GM19468 (cell line): ENCODE measurements at regions not wholly inside any gene's neighbourhood (a gene's known extent, or its start where the extent isn't known, plus 50 kb on each side); places are given as distances from the start of the nearest gene placed in this dataset.
"Not testable (repeated sequence)": the region's sequence is repeated elsewhere in the genome, so short reads cannot be mapped to it uniquely, and the experiment has no call there.

Source experiments
- ATAC-seq: cut with Tn5 transposase; IDR thresholded peaks from one replicate; pipeline ENCODE4 v1.9.1; 2021; ENCODE audit warnings: mild to moderate bottlenecking, moderate library complexity, moderate number of reproducible peaks; ENCODE audit not compliant: unreplicated experiment; ENCODE audit errors: extremely low read depth

- ATAC-seq, result peak; percentile 58
Observed at GRCh38 chr2:134039912-134040581, 213.8 kb upstream of the MGAT5 start.

- not testable (repeated sequence) for ATAC-seq
Observed at GRCh38 chr2:134040626-134041172, 213.2 kb upstream of the MGAT5 start.

GRCh38 chr2:134041877-134042276 is 212.0 kb upstream of the MGAT5 start:
- no peak for ATAC-seq

- not testable (repeated sequence) for ATAC-seq
Observed at GRCh38 chr2:134043028-134043427, 210.8 kb upstream of the MGAT5 start.

- no peak for ATAC-seq
Observed at GRCh38 chr2:134052173-134052572, 201.7 kb upstream of the MGAT5 start.

- ATAC-seq, result no peak
Observed at GRCh38 chr2:134056173-134056572, 197.7 kb upstream of the MGAT5 start.

- not testable (repeated sequence) for ATAC-seq
Observed at GRCh38 chr2:134061066-134061465, 192.8 kb upstream of the MGAT5 start.

- not testable (repeated sequence) for ATAC-seq
Observed at GRCh38 chr2:134062235-134062634, 191.6 kb upstream of the MGAT5 start.

GRCh38 chr2:134063916-134064315 is 190.0 kb upstream of the MGAT5 start:
- not testable (repeated sequence) for ATAC-seq

- ATAC-seq, result no peak
Observed at GRCh38 chr2:134070281-134070741, 183.6 kb upstream of the MGAT5 start.

- ATAC-seq, result no peak
Observed at GRCh38 chr2:134072341-134072740, 181.5 kb upstream of the MGAT5 start.

- ATAC-seq, result no peak
Observed at GRCh38 chr2:134073023-134073422, 180.8 kb upstream of the MGAT5 start.

- ATAC-seq, result no peak
Observed at GRCh38 chr2:134074619-134075018, 179.3 kb upstream of the MGAT5 start.

GRCh38 chr2:134075204-134075603 is 178.7 kb upstream of the MGAT5 start:
- no peak for ATAC-seq

- ATAC-seq, result no peak
Observed at GRCh38 chr2:134078354-134078753, 175.5 kb upstream of the MGAT5 start.

GRCh38 chr2:134079373-134079772 is 174.5 kb upstream of the MGAT5 start:
- ATAC-seq, result peak; percentile 66

GRCh38 chr2:134080386-134081089 is 173.3 kb upstream of the MGAT5 start:
- ATAC-seq, result no peak

GRCh38 chr2:134081238-134081938 is 172.5 kb upstream of the MGAT5 start:
- ATAC-seq, result no peak

GRCh38 chr2:134083548-134083947 is 170.3 kb upstream of the MGAT5 start:
- ATAC-seq, result no peak

- ATAC-seq, result no peak
Observed at GRCh38 chr2:134086594-134087219, 167.2 kb upstream of the MGAT5 start.
